Lower lobe of right lung (tissue), 2 donors: ENCODE measurements at regions not wholly inside any gene's neighbourhood (a gene's known extent, or its start where the extent isn't known, plus 50 kb on each side); places are given as distances from the start of the nearest gene placed in this dataset.
"Not testable (repeated sequence)": the region's sequence is repeated elsewhere in the genome, so short reads cannot be mapped to it uniquely, and the experiment has no call there.

Experiments used
- ATAC-seq, 2 donors: fragments of 200-7000 bp; cut with Tn5 transposase; one replicate each; pipeline ENCODE4 v1.9.1; 2020 to 2022; ENCODE audit warnings: mild to moderate bottlenecking in 2 of 2, moderate library complexity in 2 of 2
- DNase-seq: peaks from one replicate; pipeline ENCODE4 v3.0.0-alpha.2; 2020
- H3K27ac ChIP-seq: fragments of 200-600 bp; one replicate; pipeline ENCODE4 v1.8.0; 2022
- H3K27me3 ChIP-seq: fragments of 200-600 bp; one replicate; pipeline ENCODE4 v1.8.0; 2022; ENCODE audit warnings: low read depth
- H3K36me3 ChIP-seq: fragments of 200-600 bp; one replicate; pipeline ENCODE4 v1.8.0; 2022; ENCODE audit warnings: mild to moderate bottlenecking
- H3K4me1 ChIP-seq: fragments of 200-600 bp; one replicate; pipeline ENCODE4 v1.8.0; 2022
- H3K4me3 ChIP-seq: fragments of 200-600 bp; one replicate; pipeline ENCODE4 v1.8.0; 2022; ENCODE audit warnings: mild to moderate bottlenecking
- H3K9me3 ChIP-seq: fragments of 200-600 bp; one replicate; pipeline ENCODE4 v1.8.0; 2022
- CTCF ChIP-seq: fragments of 200-600 bp; IDR thresholded peaks from one replicate; pipeline ENCODE4 v1.8.0; 2022; ENCODE audit warnings: antibody characterized with exemption, mild to moderate bottlenecking
- intact Hi-C: fragments of 100-400 bp; cut with DNase I; formaldehyde crosslinking; loops from one replicate; pipeline ENCODE4 v1.11.0; 2022
- donor health status: DM: no; HTN: yes; CAD: no; lungs with severe emphysema.

- no peak overlapping the region for H3K4me3 ChIP-seq
- no peaks in the 10 kb centered on the region for H3K27me3 ChIP-seq
- no peaks in the 10 kb centered on the region for H3K36me3 ChIP-seq
- intact Hi-C loops: no loop called here
- ATAC-seq (no peak), DNase-seq (no peak)
- no peak overlapping the region for H3K27ac ChIP-seq
- TF ChIP-seq CTCF: no peak
- no peaks in the 10 kb centered on the region for H3K4me1 ChIP-seq
- H3K9me3 ChIP-seq: no peaks in the 10 kb centered on the region
Observed at GRCh38 chr11:42974510-42975179, 337.2 kb upstream of the API5 start.

GRCh38 chr11:42975180-42975529 lies 336.6 kb upstream of the API5 start:
- H3K4me3 ChIP-seq: no peak overlapping the region
- no peaks in the 10 kb centered on the region for H3K36me3 ChIP-seq
- DNase-seq (no peak), ATAC-seq (no peak)
- H3K27ac ChIP-seq: no peak overlapping the region
- H3K4me1 ChIP-seq: no peaks in the 10 kb centered on the region
- H3K27me3 ChIP-seq: no peaks in the 10 kb centered on the region
- H3K9me3 ChIP-seq: no peaks in the 10 kb centered on the region
- intact Hi-C loops: no loop called here
- TF ChIP-seq CTCF: no peak

GRCh38 chr11:42976636-42977217 lies 335.1 kb upstream of the API5 start:
- H3K4me1 ChIP-seq: no peaks in the 10 kb centered on the region
- ATAC-seq (no peak), DNase-seq (no peak)
- H3K27ac ChIP-seq: no peak overlapping the region
- no peak for TF ChIP-seq CTCF
- intact Hi-C loops: no loop called here
- no peak overlapping the region for H3K4me3 ChIP-seq
- H3K27me3 ChIP-seq: no peaks in the 10 kb centered on the region
- H3K36me3 ChIP-seq: no peaks in the 10 kb centered on the region
- no peaks in the 10 kb centered on the region for H3K9me3 ChIP-seq

- TF ChIP-seq CTCF: no peak
- DNase-seq (no peak), ATAC-seq (no peak)
- Histone ChIP-seq H3K4me1 (no peaks in the 10 kb centered on the region), H3K9me3 (no peaks in the 10 kb centered on the region), H3K4me3 (no peak overlapping the region), H3K27ac (no peak overlapping the region), H3K36me3 (no peaks in the 10 kb centered on the region), H3K27me3 (no peaks in the 10 kb centered on the region)
- intact Hi-C loops: no loop called here
Observed at GRCh38 chr11:42992594-42992993, 319.2 kb upstream of the API5 start.

- TF ChIP-seq CTCF: no peak
- no peak overlapping the region for H3K4me3 ChIP-seq
- H3K4me1 ChIP-seq: no peaks in the 10 kb centered on the region
- H3K27ac ChIP-seq: no peak overlapping the region
- no peaks in the 10 kb centered on the region for H3K27me3 ChIP-seq
- no peaks in the 10 kb centered on the region for H3K9me3 ChIP-seq
- intact Hi-C loops: no loop called here
- H3K36me3 ChIP-seq: no peaks in the 10 kb centered on the region
- ATAC-seq: no peak
- no peak for DNase-seq
Observed at GRCh38 chr11:42996421-42997307, 315.1 kb upstream of the API5 start.

GRCh38 chr11:43004879-43005278 lies 306.9 kb upstream of the API5 start:
- DNase-seq: not testable (repeated sequence)

More at GRCh38 chr11:43004879-43005278, 306.9 kb upstream of the API5 start:
- H3K27ac ChIP-seq, H3K4me1 ChIP-seq, intact Hi-C loops, H3K4me3 ChIP-seq, H3K27me3 ChIP-seq, ATAC-seq, H3K9me3 ChIP-seq, H3K36me3 ChIP-seq: not testable (repeated sequence)
